HEK293 (cell line): ENCODE measurements at regions not wholly inside any gene's neighbourhood (a gene's known extent, or its start where the extent isn't known, plus 50 kb on each side); places are given as distances from the start of the nearest gene placed in this dataset.

ENCODE experiments used
- CTCF ChIA-PET: fragments of 350-600 bp; formaldehyde crosslinking; extraction: SDS; loops from one replicate; lab custom pipeline; 2021; ENCODE audit warnings: antibody characterized with exemption; lab: Yijun Ruan, JAX
- POLR2A ChIA-PET: fragments of 300-600 bp; formaldehyde crosslinking; extraction: SDS; loops from one replicate; lab custom pipeline; 2020; ENCODE audit warnings: antibody characterized with exemption, inconsistent platforms; lab: Yijun Ruan, JAX
- H3K27ac ChIP-seq: fragments of 200-500 bp; sonication (Bioruptor generic); 2 replicates; pipeline ENCODE4 v1.5.1; 2014; ENCODE audit warnings: low read depth, low read length, control low read depth, inconsistent platforms; ENCODE audit errors: extremely low read depth
- H3K36me3 ChIP-seq, 2 experiments: fragments of 200-500 bp in 1 of 2; sonication (Bioruptor generic) in 1 of 2; 1 replicate in 1 of 2; 2 replicates in 1 of 2; pipeline ENCODE4 v1.5.1; 2014 to 2017; ENCODE audit warnings: inconsistent platforms in 2 of 2, low read length in 2 of 2; ENCODE audit not compliant: control insufficient read depth in 2 of 2, insufficient read depth in 1 of 2
- H3K4me1 ChIP-seq: fragments of 200-500 bp; sonication (Bioruptor generic); 2 replicates; pipeline ENCODE4 v1.5.1; 2014; ENCODE audit warnings: mild to moderate bottlenecking, low read length, inconsistent platforms; ENCODE audit not compliant: control insufficient read depth, insufficient read depth
- H3K4me3 ChIP-seq: 2 replicates; pipeline ENCODE4 v1.5.1; 2011; ENCODE audit warnings: low read depth, mild to moderate bottlenecking, control low read depth, low read length, moderate library complexity
- H3K9me3 ChIP-seq: fragments of 200-500 bp; sonication (Bioruptor generic); 2 replicates; pipeline ENCODE4 v1.5.1; 2014; ENCODE audit warnings: low read depth, low read length, inconsistent platforms; ENCODE audit not compliant: control insufficient read depth, insufficient read depth
- GLIS1 ChIP-seq: fragments of 450-650 bp; formaldehyde crosslinking; IDR thresholded peaks from 2 replicates; pipeline ENCODE4 v1.5.1; 2016; ENCODE audit warnings: missing biosample characterization, missing genetic modification characterization
- HOXA7 ChIP-seq: sonication (generic); formaldehyde crosslinking; IDR thresholded peaks from 2 replicates; pipeline ENCODE4 v1.8.1; 2022; ENCODE audit warnings: missing genetic modification reagents, borderline replicate concordance
- KLF8 ChIP-seq: fragments of 450-650 bp; formaldehyde crosslinking; IDR thresholded peaks from 2 replicates; pipeline ENCODE4 v1.5.1; 2016; ENCODE audit warnings: missing biosample characterization, missing genetic modification characterization
- ZNF2 ChIP-seq: fragments of 450-650 bp; formaldehyde crosslinking; IDR thresholded peaks from 2 replicates; pipeline ENCODE4 v1.5.1; 2016; ENCODE audit warnings: missing biosample characterization, missing genetic modification characterization
- ZNF518A ChIP-seq: fragments of 450-650 bp; formaldehyde crosslinking; conservative IDR thresholded peaks from 2 replicates; pipeline ENCODE4 v1.5.1; 2016; ENCODE audit warnings: low read depth, missing biosample characterization, missing genetic modification characterization
- ZNF658 ChIP-seq: fragments of 450-650 bp; formaldehyde crosslinking; IDR thresholded peaks from 2 replicates; pipeline ENCODE4; 2016; ENCODE audit warnings: missing biosample characterization, missing genetic modification characterization
- TF ChIP-seq, protein P1 (sequence below): fragments of 450-650 bp; formaldehyde crosslinking; IDR thresholded peaks from 2 replicates; pipeline ENCODE4 v1.5.1; 2016; ENCODE audit warnings: missing biosample characterization, missing genetic modification characterization
- TF ChIP-seq, protein P2 (sequence below): fragments of 450-650 bp; formaldehyde crosslinking; IDR thresholded peaks from 2 replicates; pipeline ENCODE4 v1.5.1; 2017; ENCODE audit warnings: missing biosample characterization, missing genetic modification characterization
- TF ChIP-seq, protein P3 (sequence below): fragments of 450-650 bp; formaldehyde crosslinking; IDR thresholded peaks from 2 replicates; pipeline ENCODE4 v1.5.1; 2017; ENCODE audit warnings: missing biosample characterization, missing genetic modification characterization

- Histone ChIP-seq H3K4me3 (no peak overlapping the region), H3K9me3 (no peaks in the 10 kb centered on the region), H3K27ac (no peak overlapping the region), H3K36me3 (no peaks in the 10 kb centered on the region), H3K4me1 (no peaks in the 10 kb centered on the region)
- POLR2A ChIA-PET = no interaction called here
- CTCF ChIA-PET = interaction anchor here (0.6 kb wide), 1 partner anchor 758 kb away, joined by 3 read pairs; no protein-coding TSS in a partner anchor
- TF ChIP-seq, protein P1, sequence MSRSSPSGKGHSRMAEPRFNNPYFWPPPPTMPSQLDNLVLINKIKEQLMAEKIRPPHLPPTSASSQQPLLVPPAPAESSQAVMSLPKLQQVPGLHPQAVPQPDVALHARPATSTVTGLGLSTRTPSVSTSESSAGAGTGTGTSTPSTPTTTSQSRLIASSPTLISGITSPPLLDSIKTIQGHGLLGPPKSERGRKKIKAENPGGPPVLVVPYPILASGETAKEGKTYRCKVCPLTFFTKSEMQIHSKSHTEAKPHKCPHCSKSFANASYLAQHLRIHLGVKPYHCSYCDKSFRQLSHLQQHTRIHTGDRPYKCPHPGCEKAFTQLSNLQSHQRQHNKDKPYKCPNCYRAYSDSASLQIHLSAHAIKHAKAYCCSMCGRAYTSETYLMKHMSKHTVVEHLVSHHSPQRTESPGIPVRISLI (tag by site-specific recombination) = no peak
These were observed 70.2 kb upstream of the NOCT start for GRCh38 chr4:138945401-138945800.

DNA sequence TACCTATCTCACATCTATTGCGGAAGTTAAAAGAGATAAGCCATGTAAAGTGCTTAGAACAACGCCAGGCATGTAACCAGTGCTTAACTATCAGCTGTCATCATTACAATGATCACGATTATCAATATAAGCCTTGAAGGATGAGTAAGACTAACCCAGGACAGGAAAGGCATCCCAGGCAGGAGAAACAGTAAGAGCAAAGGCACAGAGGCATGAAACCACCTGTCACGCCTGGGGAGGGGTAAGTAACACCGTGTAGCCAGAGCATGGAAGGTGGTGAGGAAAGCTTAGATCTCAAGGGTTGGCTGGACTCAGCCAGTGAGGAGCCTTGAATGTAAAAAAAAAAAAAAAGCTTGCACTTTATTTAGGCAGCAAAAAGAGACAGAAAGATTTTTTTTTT, 71.7 kb upstream of the NOCT start:
- TF ChIP-seq ZNF2 (tag by site-specific recombination) = no peak
- TF ChIP-seq, protein P2, sequence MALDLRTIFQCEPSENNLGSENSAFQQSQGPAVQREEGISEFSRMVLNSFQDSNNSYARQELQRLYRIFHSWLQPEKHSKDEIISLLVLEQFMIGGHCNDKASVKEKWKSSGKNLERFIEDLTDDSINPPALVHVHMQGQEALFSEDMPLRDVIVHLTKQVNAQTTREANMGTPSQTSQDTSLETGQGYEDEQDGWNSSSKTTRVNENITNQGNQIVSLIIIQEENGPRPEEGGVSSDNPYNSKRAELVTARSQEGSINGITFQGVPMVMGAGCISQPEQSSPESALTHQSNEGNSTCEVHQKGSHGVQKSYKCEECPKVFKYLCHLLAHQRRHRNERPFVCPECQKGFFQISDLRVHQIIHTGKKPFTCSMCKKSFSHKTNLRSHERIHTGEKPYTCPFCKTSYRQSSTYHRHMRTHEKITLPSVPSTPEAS (tag by site-specific recombination) = no peak
- no peaks in the 10 kb centered on the region for H3K4me1 ChIP-seq
- no peaks in the 10 kb centered on the region for H3K36me3 ChIP-seq
- ChIA-PET CTCF (no interaction called here), POLR2A (no interaction called here)
- H3K4me3 ChIP-seq = no peak overlapping the region
- H3K27ac ChIP-seq = no peak overlapping the region
- H3K9me3 ChIP-seq = no peaks in the 10 kb centered on the region

- no peaks in the 10 kb centered on the region for H3K36me3 ChIP-seq
- ChIA-PET POLR2A (no interaction called here), CTCF (interaction anchor here (0.6 to 1.2 kb wide), 4 partner anchors 69 to 684 kb away, joined by 3 to 8 read pairs (median 3); no protein-coding TSS in a partner anchor)
- no peak overlapping the region for H3K4me3 ChIP-seq
- H3K27ac ChIP-seq = no peak overlapping the region
- no peaks in the 10 kb centered on the region for H3K4me1 ChIP-seq
- TF ChIP-seq HOXA7 = no peak
- TF ChIP-seq ZNF658 (tag by site-specific recombination) = no peak
- TF ChIP-seq GLIS1 (tag by site-specific recombination) = no peak
- TF ChIP-seq ZNF518A (tag by site-specific recombination) = no peak
- TF ChIP-seq, protein P3, sequence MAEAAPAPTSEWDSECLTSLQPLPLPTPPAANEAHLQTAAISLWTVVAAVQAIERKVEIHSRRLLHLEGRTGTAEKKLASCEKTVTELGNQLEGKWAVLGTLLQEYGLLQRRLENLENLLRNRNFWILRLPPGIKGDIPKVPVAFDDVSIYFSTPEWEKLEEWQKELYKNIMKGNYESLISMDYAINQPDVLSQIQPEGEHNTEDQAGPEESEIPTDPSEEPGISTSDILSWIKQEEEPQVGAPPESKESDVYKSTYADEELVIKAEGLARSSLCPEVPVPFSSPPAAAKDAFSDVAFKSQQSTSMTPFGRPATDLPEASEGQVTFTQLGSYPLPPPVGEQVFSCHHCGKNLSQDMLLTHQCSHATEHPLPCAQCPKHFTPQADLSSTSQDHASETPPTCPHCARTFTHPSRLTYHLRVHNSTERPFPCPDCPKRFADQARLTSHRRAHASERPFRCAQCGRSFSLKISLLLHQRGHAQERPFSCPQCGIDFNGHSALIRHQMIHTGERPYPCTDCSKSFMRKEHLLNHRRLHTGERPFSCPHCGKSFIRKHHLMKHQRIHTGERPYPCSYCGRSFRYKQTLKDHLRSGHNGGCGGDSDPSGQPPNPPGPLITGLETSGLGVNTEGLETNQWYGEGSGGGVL (tag by site-specific recombination) = no peak
- TF ChIP-seq KLF8 (tag by site-specific recombination) = no peak
- no peaks in the 10 kb centered on the region for H3K9me3 ChIP-seq
These were observed 74.5 kb upstream of the NOCT start for GRCh38 chr4:138941037-138941436.
